Activated CD4-positive, alpha-beta T cell treated with anti-CD3 and anti-CD28 coated beads, Interleukin-2, Interleukin-6, amounts not matched to agents 100 ng/mL and 50 ng/mL, durations not matched to agents 16 hours and 8 hours (primary cell): ENCODE measurements at regions not wholly inside any gene's neighbourhood (a gene's known extent, or its start where the extent isn't known, plus 50 kb on each side); places are given as distances from the start of the nearest gene placed in this dataset.
"Not testable (repeated sequence)": the region's sequence is repeated elsewhere in the genome, so short reads cannot be mapped to it uniquely, and the experiment has no call there.

Experiments used
- DNase-seq: peaks from one replicate; pipeline ENCODE4 v3.0.0-alpha.2; 2020

GRCh38 chr14:40072175-40072574 is 639.9 kb upstream of the FBXO33 start:
- no peak for DNase-seq

- DNase-seq: no peak
These were observed 627.0 kb upstream of the FBXO33 start for GRCh38 chr14:40058901-40059897.

- DNase-seq: no peak
These were observed 621.2 kb upstream of the FBXO33 start for GRCh38 chr14:40053416-40053815.

- DNase-seq: no peak
These were observed 596.8 kb upstream of the FBXO33 start for GRCh38 chr14:40028991-40029390.

GRCh38 chr14:40025101-40025500 is 592.9 kb upstream of the FBXO33 start:
- DNase-seq: no peak

- DNase-seq: no peak
These were observed 578.7 kb upstream of the FBXO33 start for GRCh38 chr14:40010961-40011360.

- DNase-seq: no peak
These were observed 577.5 kb upstream of the FBXO33 start for GRCh38 chr14:40009771-40010170.

GRCh38 chr14:40008345-40008744 is 576.1 kb upstream of the FBXO33 start:
- not testable (repeated sequence) for DNase-seq

GRCh38 chr14:40004871-40005500 is 572.8 kb upstream of the FBXO33 start:
- no peak for DNase-seq

- no peak for DNase-seq
These were observed 571.5 kb upstream of the FBXO33 start for GRCh38 chr14:40003773-40004172.

- DNase-seq: no peak
These were observed 566.6 kb upstream of the FBXO33 start for GRCh38 chr14:39998854-39999253.

GRCh38 chr14:39998114-39998513 is 565.9 kb upstream of the FBXO33 start:
- DNase-seq: no peak

- no peak for DNase-seq
These were observed 558.8 kb upstream of the FBXO33 start for GRCh38 chr14:39991041-39991440.

GRCh38 chr14:39988939-39989338 is 556.7 kb upstream of the FBXO33 start:
- DNase-seq: peak; percentile 6

- no peak for DNase-seq
These were observed 552.1 kb upstream of the FBXO33 start for GRCh38 chr14:39984323-39984722.

- DNase-seq: no peak
These were observed 545.0 kb upstream of the FBXO33 start for GRCh38 chr14:39977198-39977597.

GRCh38 chr14:39974036-39974435 is 541.8 kb upstream of the FBXO33 start:
- DNase-seq: no peak

GRCh38 chr14:39972704-39973103 is 540.5 kb upstream of the FBXO33 start:
- DNase-seq: no peak

- no peak for DNase-seq
These were observed 535.7 kb upstream of the FBXO33 start for GRCh38 chr14:39967885-39968284.

- DNase-seq: no peak
These were observed 525.8 kb upstream of the FBXO33 start for GRCh38 chr14:39957987-39958386.

- no peak for DNase-seq
These were observed 525.1 kb upstream of the FBXO33 start for GRCh38 chr14:39957290-39957689.

GRCh38 chr14:39956372-39956771 is 524.1 kb upstream of the FBXO33 start:
- DNase-seq: no peak

GRCh38 chr14:39948235-39948634 is 516.0 kb upstream of the FBXO33 start:
- no peak for DNase-seq

GRCh38 chr14:39946807-39947206 is 514.6 kb upstream of the FBXO33 start:
- DNase-seq: no peak
